ENCODE measurements at regions not wholly inside any gene's neighbourhood (a gene's known extent, or its start where the extent isn't known, plus 50 kb on each side); places are given as distances from the start of the nearest gene placed in this dataset.

- TF ChIP-seq, protein P1, sequence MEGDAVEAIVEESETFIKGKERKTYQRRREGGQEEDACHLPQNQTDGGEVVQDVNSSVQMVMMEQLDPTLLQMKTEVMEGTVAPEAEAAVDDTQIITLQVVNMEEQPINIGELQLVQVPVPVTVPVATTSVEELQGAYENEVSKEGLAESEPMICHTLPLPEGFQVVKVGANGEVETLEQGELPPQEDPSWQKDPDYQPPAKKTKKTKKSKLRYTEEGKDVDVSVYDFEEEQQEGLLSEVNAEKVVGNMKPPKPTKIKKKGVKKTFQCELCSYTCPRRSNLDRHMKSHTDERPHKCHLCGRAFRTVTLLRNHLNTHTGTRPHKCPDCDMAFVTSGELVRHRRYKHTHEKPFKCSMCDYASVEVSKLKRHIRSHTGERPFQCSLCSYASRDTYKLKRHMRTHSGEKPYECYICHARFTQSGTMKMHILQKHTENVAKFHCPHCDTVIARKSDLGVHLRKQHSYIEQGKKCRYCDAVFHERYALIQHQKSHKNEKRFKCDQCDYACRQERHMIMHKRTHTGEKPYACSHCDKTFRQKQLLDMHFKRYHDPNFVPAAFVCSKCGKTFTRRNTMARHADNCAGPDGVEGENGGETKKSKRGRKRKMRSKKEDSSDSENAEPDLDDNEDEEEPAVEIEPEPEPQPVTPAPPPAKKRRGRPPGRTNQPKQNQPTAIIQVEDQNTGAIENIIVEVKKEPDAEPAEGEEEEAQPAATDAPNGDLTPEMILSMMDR (IDR thresholded peaks at IDR 0.05; ENCODE audit: low read depth, low read length, missing control alignments): no peak
- H3K27me3 ChIP-seq (replicated peaks): no peaks in the 10 kb centered on the region
- in situ Hi-C loops (cut with HindIII; ENCODE audit: low pct_ligation_motif_present, low sequenced_read_pairs): no loop called here
- no peak overlapping the region for H3K4me3 ChIP-seq (ENCODE audit: low read depth, low read length)
- no peaks in the 10 kb centered on the region for H3K36me3 ChIP-seq (replicated peaks)
- H3K27ac ChIP-seq: no peak overlapping the region
- no peak for DNase-seq
Observed at GRCh38 chr18:51660188-51660715, 462.8 kb upstream of the MEX3C start.

DNA sequence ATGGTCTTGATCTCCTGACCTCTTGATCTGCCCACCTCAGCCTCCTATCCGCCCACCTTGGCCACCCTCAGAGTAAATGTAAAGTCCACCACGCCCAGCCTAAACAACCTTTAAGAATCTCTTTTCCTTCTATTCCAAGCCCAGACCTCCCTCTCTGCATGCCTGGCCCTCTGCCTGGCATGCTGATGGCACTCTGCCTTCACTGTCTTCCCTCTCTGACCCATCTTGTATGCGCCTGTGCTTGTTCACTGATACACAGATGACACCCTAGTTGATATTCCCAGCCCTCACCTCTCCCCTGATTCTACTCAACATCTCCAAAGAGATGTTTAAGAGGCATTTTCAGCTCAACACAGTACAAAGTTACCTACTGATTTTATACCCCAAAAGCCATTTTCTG lies 466.8 kb upstream of the MEX3C start:
- Histone ChIP-seq H3K4me3 (ENCODE audit: low read depth, low read length) (no peak overlapping the region), H3K27me3 (replicated peaks) (no peaks in the 10 kb centered on the region), H3K36me3 (replicated peaks) (no peaks in the 10 kb centered on the region), H3K27ac (no peak overlapping the region)
- DNase-seq: no peak
- in situ Hi-C loops (cut with HindIII; ENCODE audit: low pct_ligation_motif_present, low sequenced_read_pairs): no loop called here
- TF ChIP-seq, protein P1 (IDR thresholded peaks at IDR 0.05; ENCODE audit: low read depth, low read length, missing control alignments): no peak

DNA sequence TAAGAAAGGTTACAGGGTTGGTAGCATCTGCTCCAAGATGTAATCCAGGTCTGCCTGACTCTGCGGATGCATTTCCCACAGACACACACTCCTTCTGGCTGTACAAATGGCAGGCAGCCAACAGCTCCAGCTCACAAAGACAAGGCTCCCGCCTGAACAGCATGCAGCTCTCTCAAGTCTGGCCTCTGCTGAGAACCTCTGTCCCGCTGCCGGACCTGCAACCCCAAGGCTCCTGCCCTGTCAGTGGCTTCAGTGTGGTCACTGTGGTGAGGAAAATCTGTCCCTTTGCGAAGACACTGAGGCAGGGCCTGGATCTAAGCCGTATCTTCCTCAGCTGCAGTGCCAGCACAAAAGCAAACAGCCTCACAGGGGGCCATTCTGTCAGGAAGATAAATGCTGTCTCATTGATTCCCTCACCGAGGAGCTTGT lies 469.3 kb upstream of the MEX3C start:
- DNase-seq: peak; percentile 24
- Histone ChIP-seq H3K36me3 (replicated peaks) (no peaks in the 10 kb centered on the region), H3K27ac (no peak overlapping the region), H3K27me3 (replicated peaks) (no peaks in the 10 kb centered on the region), H3K4me3 (ENCODE audit: low read depth, low read length) (no peak overlapping the region)
- in situ Hi-C loops (cut with HindIII; ENCODE audit: low pct_ligation_motif_present, low sequenced_read_pairs): no loop called here
- TF ChIP-seq, protein P1 (IDR thresholded peaks at IDR 0.05; ENCODE audit: low read depth, low read length, missing control alignments): no peak

DNA sequence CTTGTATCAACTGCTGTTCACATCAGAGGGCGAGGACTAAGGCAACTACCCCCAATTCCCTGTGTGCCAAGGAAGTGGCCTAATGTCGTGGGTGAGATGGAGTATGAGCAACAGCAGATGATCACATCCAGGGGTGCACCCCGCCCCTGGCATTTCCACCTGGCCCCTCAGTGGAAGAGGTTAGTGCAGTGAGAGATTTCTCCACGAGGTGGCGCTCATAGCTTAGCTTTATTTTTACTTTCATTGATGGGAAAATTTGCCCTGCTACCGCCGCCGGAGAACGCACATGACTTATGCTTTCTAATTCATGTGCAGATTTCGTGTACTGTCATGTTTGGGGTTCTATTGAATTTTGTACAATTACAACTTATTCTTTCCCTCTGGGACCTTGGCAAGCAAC lies 470.6 kb upstream of the MEX3C start:
- no peak overlapping the region for H3K4me3 ChIP-seq (ENCODE audit: low read depth, low read length)
- peak; percentile 41 for DNase-seq
- in situ Hi-C loops (cut with HindIII; ENCODE audit: low pct_ligation_motif_present, low sequenced_read_pairs): no loop called here
- TF ChIP-seq, protein P1 (IDR thresholded peaks at IDR 0.05; ENCODE audit: low read depth, low read length, missing control alignments): peak; percentile 77
- H3K27ac ChIP-seq: no peak overlapping the region
- no peaks in the 10 kb centered on the region for H3K27me3 ChIP-seq (replicated peaks)
- H3K36me3 ChIP-seq (replicated peaks): no peaks in the 10 kb centered on the region

DNA sequence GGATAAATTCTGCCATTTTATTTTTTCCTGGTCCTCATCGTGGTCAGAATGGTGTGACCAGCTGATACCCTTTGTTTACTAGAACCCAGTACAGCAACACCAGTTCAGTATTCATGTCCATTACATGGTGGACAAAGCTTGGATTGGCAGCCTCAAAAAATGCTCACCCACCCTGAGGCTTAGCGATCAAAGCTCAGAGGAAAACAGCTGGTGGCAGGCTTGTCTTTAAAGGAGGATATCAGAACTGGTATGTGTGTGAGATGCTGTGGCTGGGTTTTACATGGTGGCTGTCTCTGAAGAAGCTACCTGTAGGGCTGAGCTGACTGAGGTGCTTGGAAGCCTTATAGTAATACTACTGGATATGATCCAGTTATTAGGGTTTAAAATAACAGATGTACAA lies 471.1 kb upstream of the MEX3C start:
- no peak for DNase-seq
- Histone ChIP-seq H3K4me3 (ENCODE audit: low read depth, low read length) (no peak overlapping the region), H3K36me3 (replicated peaks) (no peaks in the 10 kb centered on the region), H3K27ac (no peak overlapping the region), H3K27me3 (replicated peaks) (no peaks in the 10 kb centered on the region)
- TF ChIP-seq, protein P1 (IDR thresholded peaks at IDR 0.05; ENCODE audit: low read depth, low read length, missing control alignments): no peak
- in situ Hi-C loops (cut with HindIII; ENCODE audit: low pct_ligation_motif_present, low sequenced_read_pairs): no loop called here

GRCh38 chr18:51686590-51686989 lies 489.1 kb upstream of the MEX3C start:
- H3K27ac ChIP-seq: no peak overlapping the region
- DNase-seq: no peak
- in situ Hi-C loops (cut with HindIII; ENCODE audit: low pct_ligation_motif_present, low sequenced_read_pairs): no loop called here
- H3K27me3 ChIP-seq (replicated peaks): no peaks in the 10 kb centered on the region
- no peaks in the 10 kb centered on the region for H3K36me3 ChIP-seq (replicated peaks)
- TF ChIP-seq, protein P1 (IDR thresholded peaks at IDR 0.05; ENCODE audit: low read depth, low read length, missing control alignments): no peak
- no peak overlapping the region for H3K4me3 ChIP-seq (ENCODE audit: low read depth, low read length)

Measured in brain microvascular endothelial cell (primary cell).